B cell (primary cell): ENCODE measurements at regions not wholly inside any gene's neighbourhood (a gene's known extent, or its start where the extent isn't known, plus 50 kb on each side); places are given as distances from the start of the nearest gene placed in this dataset.
"Not testable (repeated sequence)": the region's sequence is repeated elsewhere in the genome, so short reads cannot be mapped to it uniquely, and the experiment has no call there.

ENCODE experiments used
- ATAC-seq: fragments of 200-7000 bp; cut with Tn5 transposase; one replicate; pipeline ENCODE4 v1.10.0; 2021; ENCODE audit warnings: low read depth, mild to moderate bottlenecking, moderate number of reproducible peaks, moderate library complexity
- CTCF ChIA-PET: fragments of 350-600 bp; sonication (Branson Sonifier 250); formaldehyde crosslinking; loops from one replicate; lab custom pipeline; 2021; ENCODE audit warnings: antibody characterized with exemption, inconsistent platforms; lab: Charles Lee
- POLR2A ChIA-PET: fragments of 350-600 bp; sonication (Branson Sonifier 250); formaldehyde crosslinking; loops from one replicate; lab custom pipeline; 2021; ENCODE audit warnings: antibody characterized with exemption; lab: Charles Lee
- DNase-seq: peaks from one replicate; pipeline ENCODE4 v3.0.0; 2013
- H2AFZ ChIP-seq: 2 replicates; pipeline ENCODE4 v1.6.1; 2012; ENCODE audit warnings: mild to moderate bottlenecking, low read depth, low read length; ENCODE audit not compliant: insufficient read depth, poor library complexity, severe bottlenecking
- H3K27ac ChIP-seq, 2 donors: 1 replicate in 1 of 2; 2 replicates in 1 of 2; pipeline ENCODE4 v1.5.1; 2012 to 2013; ENCODE audit warnings: low read length in 2 of 2, mild to moderate bottlenecking in 2 of 2, moderate library complexity in 1 of 2
- H3K27me3 ChIP-seq, 4 experiments: fragments of 200-600 bp in 1 of 4; sonication (generic) in 1 of 4; replicated peaks in 1 of 4; 1 replicate in 2 of 4; 2 replicates in 2 of 4; pipeline versions ENCODE4 v1.6.1 to v1.7.0; 2013 to 2016; ENCODE audit warnings: low read length in 3 of 4, mild to moderate bottlenecking in 2 of 4, mixed read lengths in 1 of 4, moderate library complexity in 1 of 4; ENCODE audit not compliant: insufficient read depth in 4 of 4, control insufficient read depth in 3 of 4; ENCODE audit errors: control extremely low read depth in 1 of 4
- H3K36me3 ChIP-seq, 2 experiments: replicated peaks in 1 of 2; 1 replicate in 1 of 2; 2 replicates in 1 of 2; pipeline versions ENCODE4 v1.6.1 to v1.7.1; 2013; ENCODE audit warnings: low read length in 1 of 2; ENCODE audit not compliant: insufficient read depth in 2 of 2, control insufficient read depth in 1 of 2; ENCODE audit errors: control extremely low read depth in 1 of 2, extremely low read depth in 1 of 2
- H3K4me1 ChIP-seq, 2 donors: fragments of 200-600 bp in 1 of 2; sonication (generic) in 1 of 2; 1 replicate in 1 of 2; 2 replicates in 1 of 2; pipeline versions ENCODE4 v1.5.1 to v1.6.1; 2013 to 2017; ENCODE audit warnings: low read length in 2 of 2; ENCODE audit not compliant: control insufficient read depth in 2 of 2, insufficient read depth in 2 of 2
- H3K4me2 ChIP-seq: replicated peaks from 2 replicates; pipeline ENCODE3; 2012; ENCODE audit warnings: mild to moderate bottlenecking, low read depth, low read length; ENCODE audit not compliant: poor library complexity, severe bottlenecking
- H3K4me3 ChIP-seq, 5 experiments: fragments of 200-600 bp in 1 of 5; sonication (generic) in 1 of 5; 1 replicate in 3 of 5; 2 replicates in 2 of 5; pipeline versions ENCODE4 v1.5.1 to v1.7.0; 2011 to 2016; ENCODE audit warnings: low read length in 4 of 5, mild to moderate bottlenecking in 4 of 5, low read depth in 2 of 5, control low read depth in 1 of 5, moderate library complexity in 1 of 5; ENCODE audit not compliant: insufficient read depth in 1 of 5; ENCODE audit errors: control extremely low read depth in 1 of 5, extremely low read depth in 1 of 5
- H3K79me2 ChIP-seq: fragments of 200-600 bp; sonication (generic); one replicate; pipeline ENCODE4 v1.6.0; 2016; ENCODE audit warnings: low read length; ENCODE audit not compliant: control insufficient read depth, insufficient read depth
- H3K9ac ChIP-seq: fragments of 200-600 bp; sonication (generic); 2 replicates; pipeline ENCODE4 v1.6.1; 2017; ENCODE audit warnings: mild to moderate bottlenecking, low read length, moderate library complexity
- H3K9me3 ChIP-seq, 3 donors: one replicate each; pipeline versions ENCODE4 v1.6.1 to v1.7.1; 2013; ENCODE audit warnings: low read length in 2 of 3; ENCODE audit not compliant: control insufficient read depth in 2 of 3, insufficient read depth in 1 of 3; ENCODE audit errors: control extremely low read depth in 1 of 3
- H4K20me1 ChIP-seq: 2 replicates; pipeline ENCODE4 v1.6.0; 2012; ENCODE audit warnings: mild to moderate bottlenecking, low read length; ENCODE audit not compliant: insufficient read depth, control insufficient read depth, poor library complexity, severe bottlenecking
- H3K27ac Mint-ChIP-seq: one replicate; pipeline ENCODE4 v1.8.0; 2021; ENCODE audit warnings: mixed read lengths
- H3K27me3 Mint-ChIP-seq: one replicate; pipeline ENCODE4 v1.8.0; 2021; ENCODE audit warnings: mixed read lengths
- H3K4me1 Mint-ChIP-seq: one replicate; pipeline ENCODE4 v1.8.0; 2021; ENCODE audit warnings: mixed read lengths
- H3K4me3 Mint-ChIP-seq: one replicate; pipeline ENCODE4 v1.8.0; 2021; ENCODE audit warnings: mixed read lengths
- H3K9me3 Mint-ChIP-seq: one replicate; pipeline ENCODE4 v1.8.0; 2022; ENCODE audit warnings: mixed read lengths; ENCODE audit not compliant: insufficient read depth
- CTCF ChIP-seq: fragments of 200-600 bp; IDR thresholded peaks from one replicate; pipeline ENCODE4 v1.8.0; 2022; ENCODE audit warnings: antibody characterized with exemption, mild to moderate bottlenecking
- EZH2 ChIP-seq: IDR thresholded peaks from 2 replicates; pipeline ENCODE4 v1.6.1; 2012; ENCODE audit warnings: borderline replicate concordance, low read depth, mild to moderate bottlenecking, moderate library complexity, low read length; ENCODE audit not compliant: insufficient read depth, poor library complexity, severe bottlenecking
- WGBS: methylation state at CpG from one replicate; pipeline ENCODE4 v1.1.5; 2013; ENCODE audit warnings: missing lambda C conversion rate; ENCODE audit not compliant: insufficient coverage; 5-methylcytosine and 5-hydroxymethylcytosine counted together
- intact Hi-C: fragments of 100-400 bp; cut with micrococcal nuclease; formaldehyde crosslinking; loops from one replicate; pipeline ENCODE4 v1.10.0; 2022

GRCh38 chr16:76705892-76706291 lies 428.7 kb downstream of the CNTNAP4 start:
- Histone ChIP-seq H3K4me3 (no peak overlapping the region), H3K36me3 (no peaks in the 10 kb centered on the region), H3K4me2 (no peak overlapping the region), H3K79me2 (no peaks in the 10 kb centered on the region), H2AFZ (no peak overlapping the region), H4K20me1 (no peaks in the 10 kb centered on the region), H3K4me1 (no peaks in the 10 kb centered on the region), H3K9ac (no peak overlapping the region), H3K9me3 (no peaks in the 10 kb centered on the region), H3K27me3 (no peaks in the 10 kb centered on the region), H3K27ac (no peak overlapping the region)
- TF ChIP-seq EZH2, result no peak
- no peak for TF ChIP-seq CTCF
- ATAC-seq (no peak), DNase-seq (no peak)
- CTCF ChIA-PET, result no interaction called here
- intact Hi-C loops, result no loop called here
- H3K4me3 Mint-ChIP-seq, result no peak overlapping the region
- H3K9me3 Mint-ChIP-seq, result no peaks in the 10 kb centered on the region
- H3K27me3 Mint-ChIP-seq, result no peaks in the 10 kb centered on the region
- no peak overlapping the region for H3K27ac Mint-ChIP-seq
- POLR2A ChIA-PET, result no interaction called here
- H3K4me1 Mint-ChIP-seq, result no peaks in the 10 kb centered on the region

GRCh38 chr16:76713191-76713590 lies 436.0 kb downstream of the CNTNAP4 start:
- Histone ChIP-seq H3K27ac (no peak overlapping the region), H3K79me2 (no peaks in the 10 kb centered on the region), H3K4me1 (no peaks in the 10 kb centered on the region), H3K4me3 (no peak overlapping the region), H3K36me3 (no peaks in the 10 kb centered on the region), H4K20me1 (no peaks in the 10 kb centered on the region), H3K4me2 (no peak overlapping the region), H3K9me3 (peaks cover 0 to 7% (median 0%) of the 10 kb centered on the region in 3 donors), H2AFZ (no peak overlapping the region), H3K9ac (no peak overlapping the region), H3K27me3 (no peaks in the 10 kb centered on the region)
- DNase-seq (no peak), ATAC-seq (no peak)
- Mint-ChIP-seq H3K4me1 (no peaks in the 10 kb centered on the region), H3K4me3 (no peak overlapping the region), H3K9me3 (peaks cover 3% of the 10 kb centered on the region), H3K27me3 (no peaks in the 10 kb centered on the region), H3K27ac (no peak overlapping the region)
- POLR2A ChIA-PET, result no interaction called here
- intact Hi-C loops, result no loop called here
- CTCF ChIA-PET, result no interaction called here
- no peak for TF ChIP-seq CTCF
- no peak for TF ChIP-seq EZH2
- WGBS, result no CpG with 5 or more reads among the region's 1 CpG

- H4K20me1 ChIP-seq, CTCF ChIA-PET, H3K27ac ChIP-seq, H3K4me1 ChIP-seq, H3K27ac Mint-ChIP-seq, H3K4me2 ChIP-seq, H3K27me3 Mint-ChIP-seq, H3K4me1 Mint-ChIP-seq, H3K9me3 ChIP-seq, H2AFZ ChIP-seq, POLR2A ChIA-PET, H3K79me2 ChIP-seq, intact Hi-C loops, H3K27me3 ChIP-seq, H3K9me3 Mint-ChIP-seq, DNase-seq, ATAC-seq, H3K4me3 ChIP-seq, H3K9ac ChIP-seq, H3K36me3 ChIP-seq, H3K4me3 Mint-ChIP-seq: not testable (repeated sequence)
- WGBS, result 98% methylated on average over 5 of the region's 5 CpGs
These were observed 439.1 kb downstream of the CNTNAP4 start for GRCh38 chr16:76716251-76716650.
